K562 (cell line): ENCODE measurements at regions not wholly inside any gene's neighbourhood (a gene's known extent, or its start where the extent isn't known, plus 50 kb on each side); places are given as distances from the start of the nearest gene placed in this dataset.

Experiments used
- ATAC-seq: fragments of 200-7000 bp; cut with Tn5 transposase; 3 replicates; pipeline ENCODE4 v1.9.1; 2020; ENCODE audit warnings: moderate library complexity
- BruUV-seq: library from RNA; stranded (reverse); fragments of 400-500 nt; replicated peaks from 2 replicates; lab custom pipeline; 2021; lab: Mats Ljungman, UMichigan
- CTCF ChIA-PET: fragments of 300-600 bp; formaldehyde crosslinking; extraction: SDS; loops from one replicate; lab custom pipeline; 2021; ENCODE audit warnings: low intra/inter-chr PET ratio; lab: Yijun Ruan, JAX
- POLR2A ChIA-PET: fragments of 300-600, 350-650 bp; sonication (Branson Sonifier 250); formaldehyde crosslinking; extraction: SDS; loops from one replicate; lab custom pipeline; 2021; ENCODE audit warnings: antibody characterized with exemption, inconsistent platforms; lab: Yijun Ruan, JAX
- DNase-seq, 4 experiments: peaks; one replicate each; pipeline versions ENCODE4 v3.0.0 to v3.0.0-alpha.2; 2011 to 2018; ENCODE audit warnings: low spot score in 3 of 4, mixed read lengths in 3 of 4; ENCODE audit errors: extremely low read depth in 1 of 4
- FAIRE-seq: peaks from 2 replicates; lab custom pipeline; 2011; peaks lifted over from hg19 to GRCh38; lab: Jason Lieb, UNC
- H2AFZ ChIP-seq: 2 replicates; pipeline ENCODE4 v1.6.0; 2011; ENCODE audit warnings: low read depth, low read length, control low read depth, inconsistent platforms
- H3K27ac ChIP-seq: fragments of 200-600 bp; 3 replicates; pipeline ENCODE4 v1.8.0; 2011; ENCODE audit warnings: low read depth, mild to moderate bottlenecking, control low read depth, inconsistent platforms, low read length, moderate library complexity, mixed read lengths; ENCODE audit errors: extremely low read depth
- H3K27me3 ChIP-seq, 2 experiments: fragments of 300-600 bp in 1 of 2; 2 replicates in 1 of 2; 3 replicates in 1 of 2; pipeline versions ENCODE4 v1.6.0 to v1.8.0; 2011; ENCODE audit warnings: inconsistent platforms in 2 of 2, low read length in 2 of 2, mild to moderate bottlenecking in 1 of 2, mixed read lengths in 1 of 2, moderate library complexity in 1 of 2; ENCODE audit not compliant: control insufficient read depth in 2 of 2, insufficient read depth in 2 of 2
- H3K36me3 ChIP-seq: fragments of 300-600 bp; 3 replicates; pipeline ENCODE4 v1.8.0; 2011; ENCODE audit warnings: mild to moderate bottlenecking, low read length, inconsistent platforms; ENCODE audit not compliant: control insufficient read depth, insufficient read depth
- H3K4me1 ChIP-seq, 2 experiments: fragments of 200-600 bp in 1 of 2; replicated peaks in 1 of 2; 2 replicates in 1 of 2; 3 replicates in 1 of 2; pipeline versions ENCODE4 v1.5.1 to v1.8.0; 2011; ENCODE audit warnings: inconsistent platforms in 2 of 2, low read length in 2 of 2, mild to moderate bottlenecking in 1 of 2, mixed read lengths in 1 of 2, moderate library complexity in 1 of 2; ENCODE audit not compliant: control insufficient read depth in 2 of 2, insufficient read depth in 2 of 2
- H3K4me2 ChIP-seq: 2 replicates; pipeline ENCODE4 v1.6.1; 2011; ENCODE audit warnings: low read length, control low read depth, inconsistent platforms, mixed read lengths; ENCODE audit not compliant: insufficient read depth
- H3K4me3 ChIP-seq: fragments of 200-600 bp; sonication (generic), shearing (Covaris generic); 2 replicates; pipeline ENCODE4 v1.5.1; 2016; ENCODE audit warnings: control low read depth, inconsistent platforms
- H3K79me2 ChIP-seq: fragments of 200-600 bp; 3 replicates; pipeline ENCODE4 v1.8.0; 2011; ENCODE audit warnings: low read length, inconsistent platforms; ENCODE audit not compliant: control insufficient read depth, insufficient read depth
- H3K9ac ChIP-seq, 2 experiments: 2 replicates each; pipeline versions ENCODE4 v1.6.0 to v1.6.1; 2011; ENCODE audit warnings: low read depth in 2 of 2, low read length in 2 of 2, control low read depth in 1 of 2, inconsistent platforms in 1 of 2, mild to moderate bottlenecking in 1 of 2, mixed read lengths in 1 of 2; ENCODE audit not compliant: insufficient read depth in 1 of 2
- H3K9me1 ChIP-seq: one replicate; pipeline ENCODE4 v1.6.0; 2011; ENCODE audit warnings: inconsistent platforms, mild to moderate bottlenecking, low read length, moderate library complexity; ENCODE audit not compliant: control insufficient read depth, insufficient read depth
- H3K9me3 ChIP-seq: replicated peaks from 2 replicates; pipeline ENCODE4 v1.5.1; 2011; ENCODE audit warnings: low read depth, low read length, inconsistent platforms; ENCODE audit not compliant: control insufficient read depth, insufficient read depth
- H4K20me1 ChIP-seq: replicated peaks from 2 replicates; pipeline ENCODE4 v1.6.1; 2011; ENCODE audit warnings: low read length, inconsistent platforms, mixed read lengths; ENCODE audit not compliant: control insufficient read depth, insufficient read depth
- DNMT1 ChIP-seq: fragments of 450-650 bp; IDR thresholded peaks from 2 replicates; pipeline ENCODE4 v1.6.1; 2016; ENCODE audit warnings: antibody characterized with exemption, mild to moderate bottlenecking
- NBN ChIP-seq: fragments of 450-650 bp; IDR thresholded peaks from 2 replicates; pipeline ENCODE4 v1.6.1; 2016; ENCODE audit warnings: low read depth, mild to moderate bottlenecking
- NFIX ChIP-seq: fragments of 250-450 bp; sonication (Bioruptor Pico); IDR thresholded peaks from 2 replicates; pipeline ENCODE4 v1.4.0; 2020; ENCODE audit warnings: low read depth, mild to moderate bottlenecking, moderate library complexity
- SFPQ ChIP-seq: fragments of 200-400 bp; formaldehyde crosslinking; IDR thresholded peaks from 2 replicates; pipeline ENCODE4 v1.6.1; 2017; ENCODE audit warnings: mild to moderate bottlenecking, low read depth, low read length, moderate library complexity
- STAT6 ChIP-seq: sonication (generic); formaldehyde crosslinking; IDR thresholded peaks from 2 replicates; pipeline ENCODE4 v1.8.1; 2023; ENCODE audit warnings: mild to moderate bottlenecking, missing genetic modification reagents
- TARDBP ChIP-seq: fragments of 450-650 bp; IDR thresholded peaks from 2 replicates; pipeline ENCODE4 v1.6.1; 2016
- TRIM24 ChIP-seq, 2 experiments: fragments of 450-650 bp; IDR thresholded peaks; 2 replicates each; pipeline ENCODE4 v1.6.1; 2016
- WHSC1 ChIP-seq: IDR thresholded peaks from one replicate; pipeline ENCODE4 v1.6.1; 2012; ENCODE audit warnings: low read length, control low read depth, inconsistent platforms
- ZBTB26 ChIP-seq: fragments of 450-650 bp; formaldehyde crosslinking; IDR thresholded peaks from 2 replicates; pipeline ENCODE4 v1.4.0; 2022; ENCODE audit warnings: missing genetic modification characterization
- WGBS: fragments of 100-300 bp; shearing (Covaris generic); methylation state at CpG from one replicate; pipeline ENCODE4 v1.1.6; 2016; ENCODE audit warnings: low coverage, mixed read lengths; ENCODE audit not compliant: insufficient coverage; ENCODE audit errors: missing lambda C conversion rate; 5-methylcytosine and 5-hydroxymethylcytosine counted together
- in situ Hi-C: fragments of 300-500 bp; cut with MboI; formaldehyde crosslinking; loops from 4 replicates; pipeline ENCODE4 v1.15.0; 2018; ENCODE audit warnings: inconsistent platforms, mixed read lengths
- intact Hi-C: fragments of 100-400 bp; cut with micrococcal nuclease; formaldehyde crosslinking; loops from 2 replicates; pipeline ENCODE4 v1.14.2; 2022

- TF ChIP-seq STAT6 (CRISPR knock-in tag) = no peak
Measured at GRCh38 chr13:66036024-66036614, 1194.0 kb downstream of the PCDH9 start (continued).

- DNase-seq = no peak
- no peak for TF ChIP-seq TARDBP
- TF ChIP-seq SFPQ = no peak
- TF ChIP-seq WHSC1 = no peak
- no peak for TF ChIP-seq DNMT1
- TF ChIP-seq TRIM24 (IDR thresholded peaks at IDR 0.05) = no peak
- no peak for TF ChIP-seq NFIX
- TF ChIP-seq NBN = no peak
- no peak for TF ChIP-seq ZBTB26
- Histone ChIP-seq H3K4me3 (no peak overlapping the region), H3K27ac (no peak overlapping the region), H2AFZ (no peak overlapping the region), H3K79me2 (no peaks in the 10 kb centered on the region), H3K4me1 (no peaks in the 10 kb centered on the region; a peak in 2 of 5 replicates), H3K9ac (no peak overlapping the region), H3K27me3 (no peaks in the 10 kb centered on the region), H4K20me1 (no peaks in the 10 kb centered on the region), H3K9me1 (no peaks in the 10 kb centered on the region), H3K9me3 (no peaks in the 10 kb centered on the region), H3K4me2 (no peak overlapping the region), H3K36me3 (no peaks in the 10 kb centered on the region)
- no peak for ATAC-seq
- 9% methylated on average over 1 of the region's 1 CpG for WGBS
- intact Hi-C loops = no loop called here
- ChIA-PET POLR2A (no interaction called here), CTCF (no interaction called here)
- no peak for FAIRE-seq
- BruUV-seq = no TSS peak
- in situ Hi-C loops = no loop called here
Measured at GRCh38 chr13:66033924-66034323, 1196.2 kb downstream of the PCDH9 start.
